Skin of body (tissue), 1 donor: ENCODE measurements at regions not wholly inside any gene's neighbourhood (a gene's known extent, or its start where the extent isn't known, plus 50 kb on each side); places are given as distances from the start of the nearest gene placed in this dataset.

Experiments
- DNase-seq: peaks from one replicate; lab custom pipeline; 2025; lab: John Stamatoyannopoulos, UW

DNA sequence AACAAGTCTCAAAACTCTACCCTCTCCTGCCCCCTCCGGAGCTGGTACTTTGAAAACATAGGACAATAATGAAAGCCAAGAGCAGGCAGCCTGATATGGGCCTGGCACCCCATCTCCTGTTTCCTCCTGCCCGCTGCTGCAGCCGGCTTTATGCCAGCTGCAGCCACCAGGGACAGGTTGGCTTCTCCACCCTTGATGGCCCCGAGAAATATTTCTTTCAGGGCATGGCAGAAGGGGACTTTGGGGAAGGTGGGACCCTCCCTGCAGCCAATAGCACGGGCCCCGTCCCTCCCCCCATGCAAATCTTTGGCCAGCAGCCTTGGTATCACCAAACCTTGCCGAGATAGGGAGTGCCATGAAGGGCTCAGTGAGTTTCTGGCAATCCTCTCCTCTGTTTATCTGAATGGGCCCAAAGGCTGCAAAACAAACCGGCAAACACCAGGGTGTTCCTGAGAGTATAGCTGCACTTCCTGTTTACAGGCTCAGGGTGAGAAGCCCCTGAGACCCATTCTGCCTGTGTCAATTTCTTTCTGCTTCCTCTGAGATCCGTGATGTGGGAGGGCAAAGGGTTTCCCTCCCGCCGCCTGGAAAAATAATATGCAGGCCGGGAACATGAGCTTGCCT lies 73.4 kb upstream of the BOD1 start:
- DNase-seq: no peak

DNA sequence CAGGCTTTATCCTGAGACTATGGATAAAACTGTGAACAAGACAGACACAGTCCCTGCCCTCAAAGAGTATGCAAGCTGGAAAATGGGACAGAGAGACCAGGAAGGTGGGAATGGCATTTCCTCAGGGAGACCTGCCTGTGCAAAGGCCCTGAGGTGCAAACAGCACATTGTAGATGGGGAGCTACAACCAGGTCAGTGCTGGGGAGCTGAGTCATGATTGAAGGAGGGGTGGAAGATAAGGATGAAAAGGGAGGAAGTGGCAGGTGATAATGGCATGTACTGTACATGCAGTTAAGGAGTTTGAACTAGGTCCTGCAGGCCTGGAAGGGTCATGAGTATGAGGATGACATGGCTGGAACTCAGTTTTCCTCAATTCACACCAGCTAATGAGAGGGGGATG lies 75.5 kb upstream of the BOD1 start:
- no peak for DNase-seq

DNA sequence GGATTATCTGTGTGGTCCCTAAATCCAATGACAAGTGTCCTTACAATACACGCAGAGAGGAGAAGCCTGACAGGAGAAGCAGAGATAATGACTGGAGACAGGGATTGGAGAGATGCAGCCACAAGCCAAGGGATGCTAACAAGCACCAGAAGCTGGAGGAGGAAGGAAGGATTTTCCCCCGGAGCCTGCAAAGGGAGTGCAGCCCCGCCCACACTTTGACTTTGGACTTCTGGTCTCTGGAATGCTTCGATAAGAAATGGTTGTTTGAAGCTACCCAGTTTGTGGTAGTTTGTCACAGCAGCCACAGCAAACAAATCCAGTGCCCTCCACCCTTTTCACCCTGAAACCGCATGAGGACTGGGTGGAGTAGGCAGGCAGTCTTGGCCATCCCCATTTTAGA lies 77.2 kb upstream of the BOD1 start:
- DNase-seq: no peak

DNA sequence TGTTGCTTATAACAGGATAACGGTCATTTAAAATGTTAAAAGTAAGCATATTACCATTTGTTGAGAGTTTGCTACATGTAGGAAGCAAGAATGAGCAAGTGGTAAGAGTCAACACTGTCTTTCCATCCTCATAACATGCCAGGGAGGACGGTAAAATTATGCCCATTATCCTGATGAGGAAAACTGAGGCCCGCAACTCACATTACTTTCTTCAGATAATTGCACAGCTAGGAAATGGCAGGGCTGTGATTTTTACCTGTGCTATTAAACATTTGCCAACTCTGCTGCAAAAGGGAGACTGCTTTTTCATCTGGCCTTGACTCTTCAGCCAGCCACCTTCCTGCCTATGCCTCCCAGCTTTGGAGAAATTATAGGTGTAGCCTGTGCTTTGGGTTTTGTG lies 79.8 kb upstream of the BOD1 start:
- no peak for DNase-seq

DNA sequence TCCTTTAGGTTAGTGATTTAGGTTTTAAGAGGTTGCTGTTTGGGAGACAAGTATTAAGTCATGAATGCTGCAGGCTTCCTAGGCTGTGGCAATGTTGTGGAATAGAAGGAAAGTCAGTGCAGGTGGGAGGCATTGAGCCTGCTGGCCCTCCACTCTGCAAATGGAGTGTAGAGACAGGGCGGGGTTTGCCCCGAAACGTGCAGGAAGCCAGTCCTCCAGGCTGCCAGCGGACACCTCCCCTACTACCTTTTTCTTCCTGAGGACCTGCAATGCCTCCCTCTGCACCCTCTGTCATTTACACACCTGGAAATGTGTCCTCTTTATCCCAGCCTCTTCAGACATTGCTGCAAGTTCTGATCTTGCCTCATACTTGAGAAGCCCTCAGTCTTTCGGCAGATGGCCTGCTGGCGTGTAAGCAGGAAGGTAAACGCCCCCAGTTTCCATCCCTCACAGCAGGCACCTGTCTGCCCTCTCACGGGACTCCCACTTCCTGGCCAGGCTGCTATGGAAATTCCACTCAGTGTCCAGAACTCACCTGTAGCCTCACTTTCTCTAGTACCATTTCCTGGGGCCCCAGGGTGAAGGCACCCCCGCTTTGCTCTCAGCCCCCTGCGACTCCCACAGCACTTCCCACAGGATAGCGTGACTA lies 81.6 kb upstream of the BOD1 start:
- DNase-seq: no peak

DNA sequence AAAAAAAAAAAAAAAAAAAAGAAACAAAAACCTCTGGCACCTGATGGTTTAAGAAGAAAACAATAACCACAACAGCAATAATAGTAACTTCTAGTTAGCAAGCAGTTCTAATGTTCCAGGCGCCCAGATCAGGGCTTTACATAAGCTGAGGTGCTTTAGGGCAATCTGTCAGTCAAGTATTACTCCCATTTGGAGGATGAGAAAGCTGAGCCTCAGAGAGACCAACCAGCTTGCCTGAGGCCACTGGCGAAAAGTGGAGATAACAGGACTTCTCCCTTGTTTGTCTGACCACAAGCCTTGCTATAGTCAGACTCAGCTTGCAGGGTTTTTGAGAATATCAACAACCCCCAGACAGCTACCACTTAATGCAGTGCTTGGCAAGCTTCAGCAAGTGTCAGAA lies 83.5 kb upstream of the BOD1 start:
- DNase-seq: no peak

DNA sequence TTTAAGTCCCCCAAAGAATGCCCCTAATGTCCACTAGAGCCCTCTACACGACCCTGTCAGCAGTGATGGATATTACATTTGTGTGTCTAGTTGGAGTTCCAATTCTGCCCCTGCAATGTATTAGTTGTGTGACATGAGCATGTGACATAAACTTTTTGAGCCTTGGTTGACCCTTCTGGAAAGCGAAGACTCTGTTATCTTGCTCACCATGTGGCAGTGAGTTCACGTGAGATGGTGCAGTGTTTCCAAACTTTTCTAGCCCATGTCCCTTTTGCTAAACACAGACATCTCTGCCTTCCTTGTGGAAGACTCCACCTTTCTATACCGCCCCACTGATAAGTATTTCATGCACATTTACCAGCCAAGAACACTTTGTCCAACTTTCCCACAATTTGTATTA lies 87.0 kb upstream of the BOD1 start:
- no peak for DNase-seq

DNA sequence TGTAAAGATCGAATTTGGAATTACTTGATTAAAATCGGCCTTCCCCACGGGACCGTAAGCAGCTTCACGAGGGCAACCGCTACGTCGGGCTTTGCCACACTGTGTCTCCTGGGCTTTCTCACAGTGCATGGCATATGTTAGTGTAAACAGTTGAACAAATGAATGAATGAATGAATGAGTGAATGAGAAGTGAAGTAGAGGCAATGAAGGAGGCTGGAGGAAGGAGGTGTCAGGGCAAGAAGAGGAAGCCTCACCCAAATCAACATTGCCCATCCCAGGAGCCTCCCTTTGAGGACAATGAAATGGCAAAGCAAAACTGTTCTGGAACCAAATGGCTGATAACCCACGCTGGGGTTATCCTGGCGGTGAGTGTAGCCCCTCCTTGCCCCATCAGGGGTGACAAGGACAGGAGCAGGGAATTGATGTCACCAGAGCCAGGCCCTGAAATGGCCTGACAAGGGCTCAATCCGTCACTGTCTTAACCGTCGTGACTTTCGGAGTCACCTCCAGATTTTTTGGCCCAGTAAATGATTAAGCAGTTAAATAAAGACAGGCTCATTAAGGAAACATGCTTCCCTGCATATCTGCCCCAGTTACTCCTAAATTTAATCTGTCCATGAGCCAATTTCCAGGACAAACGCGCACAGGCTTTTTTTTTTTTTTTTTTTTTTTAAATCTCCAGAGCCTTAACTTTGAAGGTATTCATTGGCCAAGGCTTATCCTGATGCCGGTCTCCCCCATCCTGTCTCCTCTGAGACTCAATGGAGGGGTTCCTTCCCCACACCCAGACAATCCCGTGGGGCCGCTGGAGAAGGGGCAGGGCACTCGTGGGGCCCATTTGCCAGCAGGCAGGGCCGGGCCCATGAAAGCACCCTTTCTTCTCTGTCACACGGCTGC lies 88.4 kb upstream of the BOD1 start:
- no peak for DNase-seq

DNA sequence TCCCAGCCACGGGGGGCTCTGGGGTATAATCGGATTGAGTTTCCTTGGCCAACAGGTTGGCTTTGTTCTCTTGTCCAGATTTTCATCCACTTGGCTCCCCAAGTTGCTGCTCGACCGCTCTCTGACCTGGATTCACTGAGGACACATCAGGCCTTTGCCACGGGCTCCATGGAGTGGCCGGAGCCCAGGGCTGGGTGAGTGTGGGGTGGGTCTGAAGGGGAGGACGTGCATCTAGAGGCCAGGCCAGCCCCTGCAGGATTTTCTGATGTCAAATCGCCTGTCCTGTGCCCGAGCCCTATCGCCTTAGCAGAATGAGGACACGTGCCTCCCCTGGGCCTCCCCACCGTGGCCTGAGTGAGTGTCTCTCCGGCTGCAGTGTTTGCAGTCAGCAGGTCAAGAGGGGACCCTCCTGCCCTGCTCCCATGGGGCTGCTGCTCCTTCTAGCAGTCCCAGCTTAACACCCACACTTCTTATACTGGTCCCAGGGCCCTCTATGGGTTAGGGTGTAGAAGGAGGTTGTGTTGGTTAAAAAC lies 89.1 kb upstream of the BOD1 start:
- no peak for DNase-seq

DNA sequence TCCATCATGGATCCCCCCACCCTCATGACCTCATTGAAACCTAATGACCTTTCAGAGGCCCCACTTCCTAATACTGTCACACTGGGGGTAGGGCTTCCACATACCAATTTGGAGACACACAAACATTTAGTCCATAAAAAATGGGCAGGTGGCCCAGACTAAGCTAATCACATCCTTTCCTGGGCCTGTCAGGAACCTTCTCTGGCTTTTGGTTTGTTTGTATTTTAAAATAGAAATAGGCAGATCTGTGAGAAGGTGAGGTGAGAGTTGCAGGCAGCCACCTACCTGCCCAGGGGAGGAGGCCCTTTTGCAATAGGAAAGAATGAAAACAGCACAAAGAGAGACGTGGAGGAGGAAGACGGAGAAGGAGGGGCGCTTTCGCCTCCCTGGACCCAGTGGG lies 90.2 kb upstream of the BOD1 start:
- no peak for DNase-seq

DNA sequence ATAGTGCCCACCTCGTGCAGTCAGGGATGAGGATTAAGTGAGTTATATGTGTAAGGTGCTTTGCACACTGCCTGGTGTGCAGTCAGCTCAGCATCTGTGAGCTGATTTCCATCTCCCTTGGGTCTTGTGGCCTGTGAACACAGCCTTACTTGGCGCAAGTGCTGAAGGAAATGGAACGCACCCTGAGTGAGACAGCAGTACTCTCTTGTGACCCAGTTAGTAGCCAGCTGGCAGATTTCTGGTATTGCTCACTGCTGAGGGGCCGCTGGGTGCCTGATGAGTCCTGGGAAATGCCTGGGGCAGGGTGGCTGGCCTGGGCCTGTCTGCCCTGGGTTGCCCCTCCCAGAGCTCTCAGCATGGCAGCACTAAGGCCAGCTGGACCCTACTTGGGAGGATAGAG lies 90.9 kb upstream of the BOD1 start:
- DNase-seq: no peak

DNA sequence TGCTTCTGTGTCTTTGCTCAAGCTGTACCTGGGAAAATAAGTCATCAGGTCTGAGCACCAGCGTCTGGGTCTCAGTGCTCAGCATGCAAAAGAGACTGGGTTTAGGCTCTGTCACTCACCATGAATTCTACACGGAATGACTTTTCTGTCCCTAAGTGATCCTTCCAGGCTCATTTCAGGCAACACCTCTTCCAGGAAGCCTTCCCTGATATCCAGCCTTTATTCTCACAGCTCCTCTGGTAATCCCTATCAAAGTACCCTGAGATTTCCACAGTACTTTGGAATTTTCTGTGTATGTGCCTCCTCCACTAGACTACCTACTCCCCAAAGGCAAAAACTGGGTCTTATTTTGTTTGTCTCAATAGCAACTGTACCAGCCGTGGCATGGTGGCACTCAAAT lies 92.7 kb upstream of the BOD1 start:
- no peak for DNase-seq

DNA sequence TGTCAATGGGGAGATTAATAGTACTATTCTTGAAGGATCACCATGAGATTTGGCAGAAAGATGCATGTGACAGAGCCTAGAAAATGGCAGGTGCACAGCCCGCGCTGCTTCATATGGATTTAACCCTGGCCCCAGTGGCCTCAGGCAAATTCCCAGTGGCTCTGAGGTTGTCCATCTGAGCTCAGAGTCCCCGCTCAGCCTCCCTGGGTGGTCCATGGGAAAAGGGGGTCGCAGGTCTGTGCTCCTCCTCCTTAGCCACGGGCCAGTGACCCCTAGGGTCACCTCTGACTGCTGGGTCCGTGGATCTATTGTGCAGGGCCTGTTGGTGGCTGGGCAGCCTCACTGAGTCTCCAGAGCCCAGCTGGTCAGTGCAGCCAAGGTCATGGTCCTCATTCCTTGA lies 93.3 kb upstream of the BOD1 start:
- DNase-seq: no peak

DNA sequence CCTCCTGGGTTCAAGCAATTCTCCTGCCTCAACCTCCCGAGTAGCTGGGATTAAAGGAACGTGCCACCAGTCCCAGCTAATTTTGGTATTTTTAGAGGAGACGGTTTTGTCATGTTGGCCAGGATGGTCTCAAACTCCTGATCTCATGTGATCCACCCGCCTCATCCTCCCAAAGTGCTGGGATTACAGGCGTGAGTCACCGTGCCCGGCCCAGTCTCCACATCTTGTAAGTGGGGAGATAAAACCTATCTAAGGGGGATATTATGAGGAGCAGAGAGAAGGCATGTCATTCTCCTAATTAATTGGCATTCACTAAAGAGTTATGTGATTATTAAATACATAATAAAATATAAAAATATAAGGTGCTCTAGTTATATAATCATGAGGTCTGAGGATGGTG lies 94.1 kb upstream of the BOD1 start:
- no peak for DNase-seq

DNA sequence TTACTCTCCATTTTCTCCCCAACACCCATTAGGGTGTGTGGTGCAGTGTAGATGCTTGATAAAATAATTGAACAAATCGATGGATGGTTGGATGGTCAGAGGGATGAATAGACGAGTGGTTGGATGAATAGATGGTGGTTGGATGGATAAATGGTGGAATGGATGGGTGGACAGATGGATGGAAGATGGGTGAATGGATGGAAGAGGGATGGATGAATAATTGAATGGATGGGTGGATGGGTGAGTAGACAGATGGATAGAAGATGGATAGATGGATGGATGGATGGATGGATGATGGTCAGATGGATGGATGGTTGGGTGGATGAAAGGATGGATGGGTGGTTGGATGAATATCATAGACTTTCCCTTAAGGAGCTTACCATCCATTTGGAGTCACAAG lies 95.0 kb upstream of the BOD1 start:
- no peak for DNase-seq

DNA sequence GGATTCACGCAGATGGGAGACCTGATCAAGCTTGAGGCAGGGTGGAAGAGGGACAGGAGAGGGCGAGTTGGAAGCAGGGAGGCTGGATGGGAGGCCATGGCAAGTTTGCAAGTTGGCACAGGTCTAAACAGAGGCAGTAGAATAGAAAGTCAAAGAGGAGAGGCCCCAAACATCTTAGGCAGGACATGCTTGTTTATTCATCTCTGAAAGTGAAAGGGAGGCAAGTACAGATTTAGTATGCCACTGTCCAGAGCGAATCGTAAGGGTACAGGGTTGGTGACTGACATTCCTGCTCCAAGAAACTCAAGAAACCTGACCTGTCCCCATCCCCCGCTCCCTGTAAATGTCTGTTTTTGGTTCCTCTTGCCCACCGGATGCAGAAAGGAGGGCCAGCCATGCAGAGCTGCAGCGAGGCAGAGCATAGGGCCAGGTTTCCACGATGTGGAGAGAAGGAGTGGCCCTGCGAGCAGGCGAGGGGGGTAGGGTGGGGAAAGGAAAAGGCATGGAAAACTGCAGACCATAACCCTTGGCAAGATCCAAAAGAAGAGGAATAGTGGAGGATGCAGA lies 96.2 kb upstream of the BOD1 start:
- no peak for DNase-seq

DNA sequence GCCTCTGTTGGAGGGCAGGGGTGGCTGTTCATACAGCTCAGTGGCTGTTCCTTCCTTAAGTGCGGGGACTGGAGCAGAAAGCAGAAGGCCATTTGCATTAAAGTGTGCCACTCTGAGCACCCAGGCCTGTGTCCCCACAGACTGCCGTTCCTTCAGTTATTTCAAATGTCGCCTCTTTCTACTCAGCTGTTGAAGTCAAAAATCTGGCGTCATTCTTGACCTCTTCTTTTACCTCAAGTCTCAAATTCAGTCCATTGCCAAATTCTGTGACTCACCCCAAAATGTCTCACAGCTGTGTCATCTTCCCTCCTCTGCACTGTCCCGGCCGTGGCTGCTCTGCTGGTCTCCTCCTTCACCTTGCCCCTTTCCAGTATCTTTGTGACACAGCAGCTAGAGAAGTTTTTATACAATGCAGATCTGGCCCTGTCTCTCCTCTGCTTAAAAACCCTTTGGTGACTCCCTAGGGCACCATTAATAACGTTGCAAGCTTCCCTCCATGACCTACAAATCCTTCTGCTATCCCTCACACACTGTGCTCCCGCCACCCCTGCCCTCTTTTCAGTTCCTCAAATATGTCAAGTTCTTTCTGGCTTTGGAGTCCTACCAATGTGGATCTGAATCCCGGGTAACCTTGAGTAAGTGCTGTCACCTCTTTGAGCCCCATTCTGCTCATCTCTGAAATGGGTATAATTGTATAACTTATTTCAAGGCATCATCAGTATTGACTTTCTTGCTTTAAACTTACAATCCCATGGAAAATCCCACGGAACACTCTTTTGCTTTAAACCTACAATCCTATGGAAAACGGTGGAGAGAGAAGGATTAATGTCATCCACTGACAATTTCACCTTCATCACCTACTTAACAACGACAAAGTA lies 98.3 kb upstream of the BOD1 start:
- no peak for DNase-seq

DNA sequence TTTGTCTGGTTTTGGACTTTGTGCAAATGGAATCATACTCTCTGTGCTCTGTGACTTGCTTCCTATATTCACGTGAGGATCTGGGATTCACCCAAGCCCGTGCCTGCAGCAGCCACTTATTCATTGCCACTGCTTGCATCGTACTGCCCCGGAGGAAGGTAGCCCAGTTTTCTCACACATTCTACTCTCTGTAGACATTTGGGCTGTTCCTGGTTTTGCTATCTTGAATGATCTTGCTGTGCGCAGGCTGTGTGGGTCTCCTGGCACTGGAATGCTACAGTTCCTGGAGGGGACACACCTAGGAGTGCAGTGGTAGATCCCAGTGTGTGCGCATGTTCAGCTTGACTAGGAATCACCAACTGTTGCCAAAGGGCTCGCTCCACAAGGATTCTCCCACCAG lies 99.2 kb upstream of the BOD1 start:
- no peak for DNase-seq

DNA sequence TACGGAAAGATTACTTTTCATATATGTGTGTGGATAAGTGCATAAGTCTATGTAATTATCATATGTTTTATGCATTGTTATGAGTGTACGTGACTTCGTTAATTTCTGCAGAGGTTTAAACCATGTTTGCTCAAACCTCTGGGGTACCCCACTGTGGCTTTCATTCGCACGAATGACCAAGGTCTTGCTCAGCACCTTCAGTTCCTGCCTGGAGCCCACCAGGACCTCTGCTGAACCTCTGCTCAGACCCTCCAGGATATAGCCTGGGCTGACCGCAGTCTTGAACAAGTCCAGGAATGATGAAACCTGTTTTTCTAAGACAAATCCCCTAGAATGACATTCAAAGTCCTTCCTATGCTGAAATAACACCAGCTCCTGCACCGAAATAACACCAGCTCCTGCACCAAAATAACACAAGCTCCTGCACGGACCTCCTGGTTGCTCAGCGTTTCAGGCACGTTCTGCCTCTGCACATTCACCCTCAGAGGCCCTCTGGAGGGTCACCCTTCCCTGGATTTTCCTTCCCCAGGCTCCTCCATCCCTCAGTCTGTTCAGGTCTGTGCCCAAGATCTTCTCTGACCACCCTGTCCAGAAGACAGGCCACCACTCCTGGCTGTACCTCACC lies 99.7 kb upstream of the BOD1 start:
- DNase-seq: no peak

DNA sequence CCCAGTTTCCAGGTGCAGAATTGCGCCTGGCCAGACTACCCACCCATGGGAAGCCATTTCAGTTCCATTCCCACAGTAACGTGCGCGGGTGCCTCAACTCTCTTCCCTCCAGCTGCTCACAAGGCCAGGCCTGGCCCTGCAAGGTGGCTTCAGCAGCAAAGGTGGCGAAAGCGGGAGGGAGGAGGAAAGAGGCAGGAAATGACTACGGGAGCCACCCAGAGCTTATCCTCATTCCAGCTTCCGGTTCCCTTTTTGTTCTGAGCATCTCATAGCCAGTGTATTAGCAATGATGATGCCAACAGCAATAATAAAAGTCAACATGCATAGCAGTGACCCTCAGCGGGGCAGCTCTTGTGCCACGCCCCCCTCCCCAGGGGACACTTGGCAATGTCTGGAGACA lies 101.5 kb upstream of the BOD1 start:
- DNase-seq: no peak

DNA sequence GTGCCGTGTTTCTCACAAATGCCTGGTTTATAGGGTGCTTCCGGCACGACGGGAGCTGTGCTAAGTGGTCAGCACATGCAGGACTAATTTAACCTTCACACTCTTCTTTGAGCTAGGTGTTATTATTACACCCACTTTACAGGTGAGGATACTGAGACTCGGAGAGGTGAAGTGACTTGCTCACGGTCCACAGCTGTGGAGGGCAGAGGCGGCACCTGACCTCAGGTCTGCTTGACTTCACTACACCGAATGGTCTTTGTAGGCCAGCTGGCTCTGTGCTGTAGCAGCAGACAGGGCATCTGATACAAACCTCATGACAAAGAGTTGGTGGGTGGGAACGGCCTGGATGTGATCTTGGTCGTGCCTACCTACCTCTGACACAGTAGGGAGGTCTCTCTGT lies 102.0 kb upstream of the BOD1 start:
- DNase-seq: no peak
